ENCODE measurements at regions not wholly inside any gene's neighbourhood (a gene's known extent, or its start where the extent isn't known, plus 50 kb on each side); places are given as distances from the start of the nearest gene placed in this dataset.

GRCh38 chr16:79769270-79769927 lies 168.9 kb upstream of the MAF start:
- TF ChIP-seq, protein P1, sequence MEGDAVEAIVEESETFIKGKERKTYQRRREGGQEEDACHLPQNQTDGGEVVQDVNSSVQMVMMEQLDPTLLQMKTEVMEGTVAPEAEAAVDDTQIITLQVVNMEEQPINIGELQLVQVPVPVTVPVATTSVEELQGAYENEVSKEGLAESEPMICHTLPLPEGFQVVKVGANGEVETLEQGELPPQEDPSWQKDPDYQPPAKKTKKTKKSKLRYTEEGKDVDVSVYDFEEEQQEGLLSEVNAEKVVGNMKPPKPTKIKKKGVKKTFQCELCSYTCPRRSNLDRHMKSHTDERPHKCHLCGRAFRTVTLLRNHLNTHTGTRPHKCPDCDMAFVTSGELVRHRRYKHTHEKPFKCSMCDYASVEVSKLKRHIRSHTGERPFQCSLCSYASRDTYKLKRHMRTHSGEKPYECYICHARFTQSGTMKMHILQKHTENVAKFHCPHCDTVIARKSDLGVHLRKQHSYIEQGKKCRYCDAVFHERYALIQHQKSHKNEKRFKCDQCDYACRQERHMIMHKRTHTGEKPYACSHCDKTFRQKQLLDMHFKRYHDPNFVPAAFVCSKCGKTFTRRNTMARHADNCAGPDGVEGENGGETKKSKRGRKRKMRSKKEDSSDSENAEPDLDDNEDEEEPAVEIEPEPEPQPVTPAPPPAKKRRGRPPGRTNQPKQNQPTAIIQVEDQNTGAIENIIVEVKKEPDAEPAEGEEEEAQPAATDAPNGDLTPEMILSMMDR (IDR thresholded peaks at IDR 0.05) = no peak
- no peak for TF ChIP-seq POLR2A (IDR thresholded peaks at IDR 0.05)

All from right lobe of liver (tissue), 4 donors.